Erythroblast (primary cell): ENCODE measurements at regions not wholly inside any gene's neighbourhood (a gene's known extent, or its start where the extent isn't known, plus 50 kb on each side); places are given as distances from the start of the nearest gene placed in this dataset.

Experiments
- GATA1 ChIP-seq: IDR thresholded peaks from 2 replicates; pipeline ENCODE4 v1.6.1; 2011; ENCODE audit warnings: low read depth, mild to moderate bottlenecking, control low read depth, low read length, moderate library complexity
- POLR2A ChIP-seq: IDR thresholded peaks from 2 replicates; pipeline ENCODE4 v1.6.1; 2011; ENCODE audit warnings: mild to moderate bottlenecking, low read length

GRCh38 chr14:61939776-61940175 lies 177.6 kb downstream of the SNAPC1 start:
- TF ChIP-seq POLR2A (no peak), GATA1 (no peak)
